K562 (cell line): ENCODE measurements at regions not wholly inside any gene's neighbourhood (a gene's known extent, or its start where the extent isn't known, plus 50 kb on each side); places are given as distances from the start of the nearest gene placed in this dataset.

Experiments
- ATAC-seq: fragments of 200-7000 bp; cut with Tn5 transposase; 3 replicates; pipeline ENCODE4 v1.9.1; 2020; ENCODE audit warnings: moderate library complexity
- BruUV-seq: library from RNA; stranded (reverse); fragments of 400-500 nt; replicated peaks from 2 replicates; lab custom pipeline; 2021; lab: Mats Ljungman, UMichigan
- CTCF ChIA-PET: fragments of 300-600 bp; formaldehyde crosslinking; extraction: SDS; loops from one replicate; lab custom pipeline; 2021; ENCODE audit warnings: low intra/inter-chr PET ratio; lab: Yijun Ruan, JAX
- POLR2A ChIA-PET: fragments of 300-600, 350-650 bp; sonication (Branson Sonifier 250); formaldehyde crosslinking; extraction: SDS; loops from one replicate; lab custom pipeline; 2021; ENCODE audit warnings: antibody characterized with exemption, inconsistent platforms; lab: Yijun Ruan, JAX
- DNase-seq, 4 experiments: peaks; one replicate each; pipeline versions ENCODE4 v3.0.0 to v3.0.0-alpha.2; 2011 to 2018; ENCODE audit warnings: low spot score in 3 of 4, mixed read lengths in 3 of 4; ENCODE audit errors: extremely low read depth in 1 of 4
- FAIRE-seq: peaks from 2 replicates; lab custom pipeline; 2011; peaks lifted over from hg19 to GRCh38; lab: Jason Lieb, UNC
- H2AFZ ChIP-seq: 2 replicates; pipeline ENCODE4 v1.6.0; 2011; ENCODE audit warnings: low read depth, low read length, control low read depth, inconsistent platforms
- H3K27ac ChIP-seq: fragments of 200-600 bp; 3 replicates; pipeline ENCODE4 v1.8.0; 2011; ENCODE audit warnings: low read depth, mild to moderate bottlenecking, control low read depth, inconsistent platforms, low read length, moderate library complexity, mixed read lengths; ENCODE audit errors: extremely low read depth
- H3K27me3 ChIP-seq, 2 experiments: fragments of 300-600 bp in 1 of 2; 2 replicates in 1 of 2; 3 replicates in 1 of 2; pipeline versions ENCODE4 v1.6.0 to v1.8.0; 2011; ENCODE audit warnings: inconsistent platforms in 2 of 2, low read length in 2 of 2, mild to moderate bottlenecking in 1 of 2, mixed read lengths in 1 of 2, moderate library complexity in 1 of 2; ENCODE audit not compliant: control insufficient read depth in 2 of 2, insufficient read depth in 2 of 2
- H3K36me3 ChIP-seq: fragments of 300-600 bp; 3 replicates; pipeline ENCODE4 v1.8.0; 2011; ENCODE audit warnings: mild to moderate bottlenecking, low read length, inconsistent platforms; ENCODE audit not compliant: control insufficient read depth, insufficient read depth
- H3K4me1 ChIP-seq, 2 experiments: fragments of 200-600 bp in 1 of 2; replicated peaks in 1 of 2; 2 replicates in 1 of 2; 3 replicates in 1 of 2; pipeline versions ENCODE4 v1.5.1 to v1.8.0; 2011; ENCODE audit warnings: inconsistent platforms in 2 of 2, low read length in 2 of 2, mild to moderate bottlenecking in 1 of 2, mixed read lengths in 1 of 2, moderate library complexity in 1 of 2; ENCODE audit not compliant: control insufficient read depth in 2 of 2, insufficient read depth in 2 of 2
- H3K4me2 ChIP-seq: 2 replicates; pipeline ENCODE4 v1.6.1; 2011; ENCODE audit warnings: low read length, control low read depth, inconsistent platforms, mixed read lengths; ENCODE audit not compliant: insufficient read depth
- H3K4me3 ChIP-seq: fragments of 200-600 bp; sonication (generic), shearing (Covaris generic); 2 replicates; pipeline ENCODE4 v1.5.1; 2016; ENCODE audit warnings: control low read depth, inconsistent platforms
- H3K79me2 ChIP-seq: fragments of 200-600 bp; 3 replicates; pipeline ENCODE4 v1.8.0; 2011; ENCODE audit warnings: low read length, inconsistent platforms; ENCODE audit not compliant: control insufficient read depth, insufficient read depth
- H3K9ac ChIP-seq, 2 experiments: 2 replicates each; pipeline versions ENCODE4 v1.6.0 to v1.6.1; 2011; ENCODE audit warnings: low read depth in 2 of 2, low read length in 2 of 2, control low read depth in 1 of 2, inconsistent platforms in 1 of 2, mild to moderate bottlenecking in 1 of 2, mixed read lengths in 1 of 2; ENCODE audit not compliant: insufficient read depth in 1 of 2
- H3K9me1 ChIP-seq: one replicate; pipeline ENCODE4 v1.6.0; 2011; ENCODE audit warnings: inconsistent platforms, mild to moderate bottlenecking, low read length, moderate library complexity; ENCODE audit not compliant: control insufficient read depth, insufficient read depth
- H3K9me3 ChIP-seq: replicated peaks from 2 replicates; pipeline ENCODE4 v1.5.1; 2011; ENCODE audit warnings: low read depth, low read length, inconsistent platforms; ENCODE audit not compliant: control insufficient read depth, insufficient read depth
- H4K20me1 ChIP-seq: replicated peaks from 2 replicates; pipeline ENCODE4 v1.6.1; 2011; ENCODE audit warnings: low read length, inconsistent platforms, mixed read lengths; ENCODE audit not compliant: control insufficient read depth, insufficient read depth
- CLOCK ChIP-seq: fragments of 250-450 bp; sonication (Bioruptor Pico); IDR thresholded peaks from 2 replicates; pipeline ENCODE4 v1.4.0; 2020; ENCODE audit warnings: mild to moderate bottlenecking, moderate library complexity, borderline replicate concordance
- ETS2 ChIP-seq: IDR thresholded peaks from 2 replicates; pipeline ENCODE4 v1.6.1; 2016; ENCODE audit warnings: borderline replicate concordance, missing genetic modification characterization, mild to moderate bottlenecking, moderate library complexity, missing compliant biosample characterization; ENCODE audit not compliant: poor library complexity, severe bottlenecking
- HOXB6 ChIP-seq: fragments of 250-450 bp; sonication (Bioruptor Pico); IDR thresholded peaks from 2 replicates; pipeline ENCODE4 v1.5.1; 2022; ENCODE audit warnings: mild to moderate bottlenecking, borderline replicate concordance
- IFI16 ChIP-seq: fragments of 250-450 bp; sonication (Bioruptor Pico); IDR thresholded peaks from 2 replicates; pipeline ENCODE4 v2.1.2; 2022; ENCODE audit warnings: mild to moderate bottlenecking, inconsistent platforms
- NCOA6 ChIP-seq: fragments of 450-650 bp; IDR thresholded peaks from 2 replicates; pipeline ENCODE4 v1.6.1; 2017; ENCODE audit warnings: mild to moderate bottlenecking
- NFE2 ChIP-seq: IDR thresholded peaks from 2 replicates; pipeline ENCODE4 v1.6.1; 2014; ENCODE audit warnings: antibody characterized with exemption, low read depth
- SMAD2 ChIP-seq: fragments of 150-350 bp; IDR thresholded peaks from 2 replicates; pipeline ENCODE4 v1.6.1; 2014; ENCODE audit warnings: low read depth, mild to moderate bottlenecking, low read length
- WGBS: fragments of 100-300 bp; shearing (Covaris generic); methylation state at CpG from one replicate; pipeline ENCODE4 v1.1.6; 2016; ENCODE audit warnings: low coverage, mixed read lengths; ENCODE audit not compliant: insufficient coverage; ENCODE audit errors: missing lambda C conversion rate; 5-methylcytosine and 5-hydroxymethylcytosine counted together
- in situ Hi-C: fragments of 300-500 bp; cut with MboI; formaldehyde crosslinking; loops from 4 replicates; pipeline ENCODE4 v1.15.0; 2018; ENCODE audit warnings: inconsistent platforms, mixed read lengths
- intact Hi-C: fragments of 100-400 bp; cut with micrococcal nuclease; formaldehyde crosslinking; loops from 2 replicates; pipeline ENCODE4 v1.14.2; 2022

DNA sequence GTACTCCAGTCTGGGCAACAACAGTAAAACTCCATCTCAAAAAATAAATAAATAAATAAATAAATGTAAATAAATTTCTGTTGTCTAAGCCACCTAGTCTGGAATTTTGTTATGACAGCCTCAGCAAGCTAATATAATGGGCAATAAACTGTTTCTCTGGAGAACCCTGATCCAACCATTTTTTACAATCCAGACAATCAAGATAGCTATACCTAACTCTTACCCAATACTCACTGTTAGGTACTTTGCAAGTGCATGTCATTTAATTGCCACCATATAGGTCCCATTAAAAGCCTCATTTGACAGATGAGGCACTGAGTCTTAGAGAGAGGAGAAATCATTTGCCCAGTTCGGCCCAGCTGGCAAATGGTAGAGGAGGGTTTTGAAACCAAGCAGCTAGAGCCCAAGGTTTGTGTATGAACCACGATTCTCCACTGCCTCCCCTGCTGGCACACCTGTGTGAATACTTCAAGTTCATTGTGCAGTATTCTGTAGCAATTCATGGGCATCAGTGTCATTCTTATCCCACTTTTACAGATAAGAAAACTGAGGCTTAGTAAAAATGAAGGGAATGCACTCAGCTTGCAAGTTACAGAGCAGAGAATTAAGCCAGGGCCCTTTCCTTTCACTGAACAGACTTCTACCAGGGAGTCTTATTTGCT lies 107.0 kb upstream of the UBE2E1 start:
- ATAC-seq (no peak), FAIRE-seq (no peak)

More for the DNA sequence above, 107.0 kb upstream of the UBE2E1 start:
- H3K9me1 ChIP-seq: no peaks in the 10 kb centered on the region
- H3K36me3 ChIP-seq: no peaks in the 10 kb centered on the region
- in situ Hi-C loops: no loop called here
- WGBS: 0% methylated on average over 2 of the region's 2 CpGs
- no peaks in the 10 kb centered on the region for H3K79me2 ChIP-seq
- no TSS peak for BruUV-seq
- no peak overlapping the region for H2AFZ ChIP-seq
- CTCF ChIA-PET: no interaction called here
- H4K20me1 ChIP-seq: no peaks in the 10 kb centered on the region
- H3K4me2 ChIP-seq: no peak overlapping the region
- no peaks in the 10 kb centered on the region for H3K9me3 ChIP-seq
- no peak overlapping the region for H3K4me3 ChIP-seq
- intact Hi-C loops: no loop called here
- no peak overlapping the region for H3K9ac ChIP-seq
- no peak for DNase-seq
- H3K27ac ChIP-seq: no peak overlapping the region
- peaks cover 6 to 9% of the 10 kb centered on the region in 2 experiments; a peak in 3 of 5 replicates for H3K27me3 ChIP-seq
- POLR2A ChIA-PET: no interaction called here
- H3K4me1 ChIP-seq: no peaks in the 10 kb centered on the region
- TF ChIP-seq SMAD2 (no peak), NFE2 (no peak), IFI16 (CRISPR knock-in tag) (no peak), HOXB6 (no peak), NCOA6 (no peak), ETS2 (tag) (no peak), CLOCK (no peak)
